T-helper 2 cell treated with Interferon-gamma antibody and Interleukin-4, amounts not matched to agents 5 μg/mL and 100 μg/mL, for 36 hours (primary cell): ENCODE measurements at regions not wholly inside any gene's neighbourhood (a gene's known extent, or its start where the extent isn't known, plus 50 kb on each side); places are given as distances from the start of the nearest gene placed in this dataset.

ENCODE experiments used
- DNase-seq: peaks from one replicate; pipeline ENCODE4 v3.0.0; 2021; ENCODE audit warnings: low spot score
- H3K27ac Mint-ChIP-seq: one replicate; pipeline ENCODE4 v1.8.0; 2021; ENCODE audit warnings: mild to moderate bottlenecking, mixed read lengths
- H3K27me3 Mint-ChIP-seq: one replicate; pipeline ENCODE4 v1.8.0; 2021; ENCODE audit warnings: low read depth, mixed read lengths
- H3K36me3 Mint-ChIP-seq: one replicate; pipeline ENCODE4 v1.8.0; 2021; ENCODE audit warnings: low read depth, mixed read lengths
- H3K4me1 Mint-ChIP-seq: one replicate; pipeline ENCODE4 v1.8.0; 2021; ENCODE audit warnings: low read depth, mixed read lengths
- H3K4me3 Mint-ChIP-seq: one replicate; pipeline ENCODE4 v1.8.0; 2022; ENCODE audit warnings: mild to moderate bottlenecking, moderate library complexity, mixed read lengths
- H3K9me3 Mint-ChIP-seq: one replicate; pipeline ENCODE4 v1.8.0; 2021; ENCODE audit warnings: mixed read lengths

DNA sequence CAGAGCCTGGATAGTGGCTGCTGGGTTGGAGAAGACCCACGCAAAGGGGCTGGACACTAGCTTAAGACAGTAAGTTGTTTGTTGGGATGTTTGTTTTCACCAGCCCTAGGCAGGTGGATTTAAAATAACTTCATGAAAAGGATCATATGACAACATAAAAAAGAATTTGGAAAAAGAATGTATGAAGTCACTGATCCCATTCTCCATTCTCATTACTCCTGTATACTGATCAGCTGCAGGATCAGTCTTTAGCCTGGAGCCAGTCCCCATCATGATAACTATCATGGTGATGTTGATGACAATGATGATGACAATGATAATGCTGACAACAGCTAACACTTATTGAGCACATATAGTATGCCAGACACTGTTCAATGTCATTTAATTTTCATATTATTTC lies 92.1 kb upstream of the IFNE start:
- Mint-ChIP-seq H3K27me3 (peaks cover 40% of the 10 kb centered on the region), H3K27ac (no peak overlapping the region), H3K9me3 (no peaks in the 10 kb centered on the region), H3K4me1 (peaks cover 26% of the 10 kb centered on the region), H3K36me3 (no peaks in the 10 kb centered on the region), H3K4me3 (no peak overlapping the region)
- no peak for DNase-seq

- no peaks in the 10 kb centered on the region for H3K36me3 Mint-ChIP-seq
- H3K27me3 Mint-ChIP-seq: peaks cover 28% of the 10 kb centered on the region
- peak overlapping the region; percentile 25 for H3K4me3 Mint-ChIP-seq
- DNase-seq: no peak
- no peak overlapping the region for H3K27ac Mint-ChIP-seq
- H3K9me3 Mint-ChIP-seq: no peaks in the 10 kb centered on the region
- peaks cover 35% of the 10 kb centered on the region for H3K4me1 Mint-ChIP-seq
These were observed 94.4 kb upstream of the IFNE start for GRCh38 chr9:21576331-21577189.

DNA sequence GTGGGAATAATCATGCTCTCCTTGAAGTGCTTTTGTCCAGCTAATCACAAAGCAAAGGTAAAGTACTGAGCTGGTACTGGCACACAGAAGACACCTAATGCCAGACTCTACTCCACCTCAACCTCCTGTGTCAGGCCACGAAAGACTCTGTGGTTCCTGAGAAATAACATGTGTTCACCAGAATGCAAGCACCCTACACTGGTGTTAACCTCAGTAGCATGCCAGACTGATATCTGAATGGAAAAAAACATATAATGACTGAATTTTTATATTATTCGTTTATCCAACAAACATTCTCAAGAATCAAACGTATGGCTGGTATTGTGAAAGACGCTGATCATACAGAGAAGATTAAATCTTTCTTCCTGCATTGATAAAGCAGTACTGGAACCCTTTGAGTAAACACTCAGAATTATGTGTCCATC lies 97.1 kb upstream of the IFNE start:
- Mint-ChIP-seq H3K4me1 (peaks cover 43% of the 10 kb centered on the region), H3K36me3 (no peaks in the 10 kb centered on the region), H3K4me3 (peak overlapping the region; percentile 87), H3K27me3 (peaks cover 8% of the 10 kb centered on the region), H3K9me3 (no peaks in the 10 kb centered on the region), H3K27ac (peak overlapping the region; percentile 85)
- peak; percentile 19 for DNase-seq

GRCh38 chr9:21579743-21580142 lies 97.6 kb upstream of the IFNE start:
- no peak for DNase-seq
- Mint-ChIP-seq H3K9me3 (no peaks in the 10 kb centered on the region), H3K36me3 (no peaks in the 10 kb centered on the region), H3K27ac (no peak overlapping the region), H3K27me3 (peaks cover 8% of the 10 kb centered on the region), H3K4me3 (no peak overlapping the region), H3K4me1 (peaks cover 43% of the 10 kb centered on the region)

- Mint-ChIP-seq H3K27me3 (peaks cover 5% of the 10 kb centered on the region), H3K36me3 (no peaks in the 10 kb centered on the region), H3K9me3 (no peaks in the 10 kb centered on the region), H3K27ac (no peak overlapping the region), H3K4me1 (peaks cover 44% of the 10 kb centered on the region), H3K4me3 (no peak overlapping the region)
- DNase-seq: no peak
These were observed 98.7 kb upstream of the IFNE start for GRCh38 chr9:21580636-21581378.

DNA sequence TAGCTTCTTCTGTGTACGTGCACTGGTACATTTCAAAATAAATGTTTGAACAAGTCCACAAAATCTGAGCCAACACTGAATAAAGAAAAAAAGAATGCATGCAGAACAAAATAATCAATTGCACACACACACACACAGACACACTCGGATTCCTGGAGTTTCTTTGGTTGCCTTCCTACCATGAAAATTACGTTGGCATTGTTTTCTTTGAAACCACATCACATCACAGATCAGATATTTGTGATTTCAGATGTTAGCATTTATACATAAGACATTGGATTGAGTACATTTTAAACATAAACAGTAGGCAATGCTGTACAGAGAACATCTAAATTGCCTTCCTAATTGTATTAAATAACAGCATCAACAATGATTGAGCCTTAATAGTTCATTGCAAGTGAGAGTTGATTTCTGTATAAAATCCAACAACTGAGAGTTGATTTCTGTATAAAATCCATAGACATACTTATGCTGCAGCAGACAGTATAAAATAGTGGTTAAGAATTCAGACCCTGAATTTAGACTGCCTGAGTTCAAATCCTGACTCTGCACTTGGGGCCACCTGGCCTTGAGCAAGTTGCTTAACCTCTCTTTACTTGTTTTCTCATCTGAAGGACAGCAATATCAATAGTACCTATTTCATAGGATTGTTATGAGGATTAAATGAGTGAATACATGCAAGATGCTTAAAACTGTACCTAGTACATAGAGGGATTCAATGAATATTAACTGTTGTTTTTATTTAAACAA lies 101.7 kb upstream of the IFNE start:
- H3K4me1 Mint-ChIP-seq: peaks cover 23% of the 10 kb centered on the region

DNA sequence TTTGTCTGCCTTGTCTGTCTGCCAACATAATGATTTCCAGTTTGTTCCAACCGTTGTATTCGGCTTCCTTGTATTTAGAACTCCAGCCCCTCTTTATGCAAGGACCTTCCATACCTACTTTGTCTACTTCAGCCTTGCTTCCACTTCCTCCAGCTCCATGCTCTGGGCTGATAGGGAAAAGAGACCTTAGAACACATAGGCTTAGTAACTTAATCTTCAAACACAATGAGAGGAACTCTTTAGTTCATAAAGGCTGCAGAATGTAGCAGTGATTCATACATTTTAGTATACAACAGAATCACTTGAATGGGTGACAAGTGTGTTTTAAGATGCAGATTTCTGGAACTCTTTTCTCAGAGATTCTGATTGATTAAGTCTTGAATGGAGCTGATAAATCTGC lies 102.8 kb upstream of the IFNE start:
- peaks cover 14% of the 10 kb centered on the region for H3K4me1 Mint-ChIP-seq
- H3K27ac Mint-ChIP-seq: no peak overlapping the region
- H3K27me3 Mint-ChIP-seq: peaks cover 2% of the 10 kb centered on the region
- no peak overlapping the region for H3K4me3 Mint-ChIP-seq
- DNase-seq: no peak
- no peaks in the 10 kb centered on the region for H3K36me3 Mint-ChIP-seq
- no peaks in the 10 kb centered on the region for H3K9me3 Mint-ChIP-seq

More for the DNA sequence above, 101.7 kb upstream of the IFNE start:
- no peaks in the 10 kb centered on the region for H3K9me3 Mint-ChIP-seq
- no peak overlapping the region for H3K4me3 Mint-ChIP-seq
- DNase-seq: no peak
- H3K27ac Mint-ChIP-seq: no peak overlapping the region
- peaks cover 2% of the 10 kb centered on the region for H3K27me3 Mint-ChIP-seq
- no peaks in the 10 kb centered on the region for H3K36me3 Mint-ChIP-seq

GRCh38 chr9:21585756-21586752 lies 103.9 kb upstream of the IFNE start:
- Mint-ChIP-seq H3K4me1 (peaks cover 11% of the 10 kb centered on the region), H3K9me3 (no peaks in the 10 kb centered on the region), H3K36me3 (no peaks in the 10 kb centered on the region), H3K27ac (no peak overlapping the region), H3K4me3 (no peak overlapping the region), H3K27me3 (peaks cover 2% of the 10 kb centered on the region)
- no peak for DNase-seq

DNA sequence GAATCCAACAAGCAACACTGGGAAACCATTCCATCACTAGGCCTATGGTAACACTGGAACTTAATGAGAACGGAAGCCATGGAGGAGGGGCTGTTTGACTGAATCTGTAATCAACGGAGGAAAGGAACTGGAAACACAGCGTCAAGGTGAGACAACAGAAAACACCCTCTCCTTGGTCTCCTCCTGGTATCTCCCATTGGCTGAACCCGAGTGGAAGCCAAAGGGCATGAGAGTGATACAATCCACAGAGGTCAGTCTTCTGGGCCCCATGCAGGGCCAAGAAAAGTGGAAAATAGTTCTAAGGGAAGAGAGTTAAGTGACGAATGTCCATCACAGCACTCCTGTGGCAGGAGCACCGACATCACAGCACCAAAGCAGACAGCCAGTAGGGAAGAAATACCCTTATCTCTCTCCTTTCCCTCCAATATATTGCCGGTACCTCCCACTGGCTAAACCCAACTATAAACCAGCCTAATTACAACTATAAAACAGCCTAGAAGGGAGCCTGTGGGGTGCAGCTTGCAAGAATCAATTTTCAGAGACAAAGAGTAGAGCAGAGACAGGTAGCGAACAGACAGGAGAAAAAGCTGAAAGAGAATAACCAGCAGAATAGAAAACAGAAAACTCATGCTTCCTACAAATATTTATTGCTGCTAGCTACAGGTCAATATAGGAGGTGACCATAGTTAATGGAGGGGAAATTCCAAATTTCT lies 107.4 kb upstream of the IFNE start:
- H3K27me3 Mint-ChIP-seq: peaks cover 2% of the 10 kb centered on the region
- H3K4me3 Mint-ChIP-seq: no peak overlapping the region
- no peaks in the 10 kb centered on the region for H3K9me3 Mint-ChIP-seq

GRCh38 chr9:21590058-21590996 lies 108.2 kb upstream of the IFNE start:
- DNase-seq: no peak
- no peaks in the 10 kb centered on the region for H3K27me3 Mint-ChIP-seq

More for the DNA sequence above, 107.4 kb upstream of the IFNE start:
- peaks cover 15% of the 10 kb centered on the region for H3K4me1 Mint-ChIP-seq
- no peaks in the 10 kb centered on the region for H3K36me3 Mint-ChIP-seq
- DNase-seq: no peak
- H3K27ac Mint-ChIP-seq: no peak overlapping the region

GRCh38 chr9:21591221-21592062 lies 109.3 kb upstream of the IFNE start:
- no peak overlapping the region for H3K4me3 Mint-ChIP-seq
- H3K4me1 Mint-ChIP-seq: peaks cover 13% of the 10 kb centered on the region
- H3K27ac Mint-ChIP-seq: no peak overlapping the region
- peaks cover 3% of the 10 kb centered on the region for H3K27me3 Mint-ChIP-seq
- peak; percentile 65 for DNase-seq
- H3K9me3 Mint-ChIP-seq: no peaks in the 10 kb centered on the region
- H3K36me3 Mint-ChIP-seq: no peaks in the 10 kb centered on the region

More at GRCh38 chr9:21590058-21590996, 108.2 kb upstream of the IFNE start:
- Mint-ChIP-seq H3K4me3 (no peak overlapping the region), H3K9me3 (no peaks in the 10 kb centered on the region), H3K36me3 (no peaks in the 10 kb centered on the region), H3K27ac (no peak overlapping the region), H3K4me1 (peaks cover 13% of the 10 kb centered on the region)
